HFFc6 (cell line): ENCODE measurements at regions not wholly inside any gene's neighbourhood (a gene's known extent, or its start where the extent isn't known, plus 50 kb on each side); places are given as distances from the start of the nearest gene placed in this dataset.
"Not testable (repeated sequence)": the region's sequence is repeated elsewhere in the genome, so short reads cannot be mapped to it uniquely, and the experiment has no call there.

ENCODE experiments used
- DNase-seq: peaks from one replicate; pipeline ENCODE4 v3.0.0-alpha.2; 2018
- H3K27ac Mint-ChIP-seq: 2 replicates; pipeline ENCODE4 v1.8.0; 2020; ENCODE audit warnings: mild to moderate bottlenecking, mixed read lengths
- H3K27me3 Mint-ChIP-seq: 2 replicates; pipeline ENCODE4 v1.8.0; 2021; ENCODE audit warnings: mild to moderate bottlenecking, moderate library complexity, mixed read lengths; ENCODE audit not compliant: insufficient read depth
- H3K36me3 Mint-ChIP-seq: 2 replicates; pipeline ENCODE4 v1.8.0; 2021; ENCODE audit warnings: low read depth, mixed read lengths
- H3K4me1 Mint-ChIP-seq: 2 replicates; pipeline ENCODE4 v1.8.0; 2020; ENCODE audit warnings: low read depth, mixed read lengths
- H3K4me3 Mint-ChIP-seq: 2 replicates; pipeline ENCODE4 v1.8.0; 2020; ENCODE audit warnings: mild to moderate bottlenecking, moderate library complexity, mixed read lengths
- H3K9me3 Mint-ChIP-seq: 2 replicates; pipeline ENCODE4 v1.8.0; 2020; ENCODE audit warnings: mild to moderate bottlenecking, mixed read lengths
- TF ChIP-seq, protein P1 (sequence below): fragments of 200-600 bp; sonication (generic); IDR thresholded peaks from 2 replicates; pipeline ENCODE4 v1.5.0; 2021; ENCODE audit warnings: antibody characterized with exemption, mild to moderate bottlenecking

DNA sequence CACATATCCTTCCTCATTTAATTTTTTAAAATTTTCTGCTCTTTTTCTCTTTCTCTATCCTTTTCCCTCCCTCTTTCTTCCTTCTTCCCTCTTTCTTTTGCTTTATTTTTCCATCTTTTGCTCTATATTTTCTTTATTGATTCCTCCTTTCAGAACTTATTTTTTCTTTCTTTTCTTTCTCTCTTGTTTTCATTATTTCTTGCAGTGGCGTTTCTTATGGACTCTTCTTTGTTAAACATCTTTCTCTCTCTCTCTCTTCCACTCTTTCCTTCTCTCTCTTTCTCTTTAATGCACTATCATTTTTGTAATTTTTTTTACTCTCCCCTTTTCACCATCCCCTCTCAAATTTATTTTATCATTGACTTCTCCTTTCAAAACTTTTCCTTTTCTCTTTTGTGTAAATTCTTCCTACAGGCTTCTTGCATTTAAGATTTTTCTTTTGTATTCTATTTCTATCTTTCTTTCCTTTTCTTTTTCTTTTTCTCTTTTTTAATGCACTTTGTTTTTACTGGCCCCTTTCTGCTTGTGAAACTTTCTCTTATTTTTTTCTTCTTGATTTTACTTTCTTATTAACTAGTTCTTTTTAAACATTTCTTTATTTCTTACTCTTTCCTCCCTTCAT lies 97.0 kb downstream of the RBMX2 start:
- Mint-ChIP-seq H3K4me1 (no peaks in the 10 kb centered on the region), H3K9me3 (no peaks in the 10 kb centered on the region), H3K36me3 (no peaks in the 10 kb centered on the region), H3K4me3 (no peak overlapping the region), H3K27me3 (peaks cover 2% of the 10 kb centered on the region; the same call in 1 of the 2 replicates), H3K27ac (no peak overlapping the region)
- DNase-seq = no peak
- TF ChIP-seq, protein P1, sequence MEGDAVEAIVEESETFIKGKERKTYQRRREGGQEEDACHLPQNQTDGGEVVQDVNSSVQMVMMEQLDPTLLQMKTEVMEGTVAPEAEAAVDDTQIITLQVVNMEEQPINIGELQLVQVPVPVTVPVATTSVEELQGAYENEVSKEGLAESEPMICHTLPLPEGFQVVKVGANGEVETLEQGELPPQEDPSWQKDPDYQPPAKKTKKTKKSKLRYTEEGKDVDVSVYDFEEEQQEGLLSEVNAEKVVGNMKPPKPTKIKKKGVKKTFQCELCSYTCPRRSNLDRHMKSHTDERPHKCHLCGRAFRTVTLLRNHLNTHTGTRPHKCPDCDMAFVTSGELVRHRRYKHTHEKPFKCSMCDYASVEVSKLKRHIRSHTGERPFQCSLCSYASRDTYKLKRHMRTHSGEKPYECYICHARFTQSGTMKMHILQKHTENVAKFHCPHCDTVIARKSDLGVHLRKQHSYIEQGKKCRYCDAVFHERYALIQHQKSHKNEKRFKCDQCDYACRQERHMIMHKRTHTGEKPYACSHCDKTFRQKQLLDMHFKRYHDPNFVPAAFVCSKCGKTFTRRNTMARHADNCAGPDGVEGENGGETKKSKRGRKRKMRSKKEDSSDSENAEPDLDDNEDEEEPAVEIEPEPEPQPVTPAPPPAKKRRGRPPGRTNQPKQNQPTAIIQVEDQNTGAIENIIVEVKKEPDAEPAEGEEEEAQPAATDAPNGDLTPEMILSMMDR = no peak

DNA sequence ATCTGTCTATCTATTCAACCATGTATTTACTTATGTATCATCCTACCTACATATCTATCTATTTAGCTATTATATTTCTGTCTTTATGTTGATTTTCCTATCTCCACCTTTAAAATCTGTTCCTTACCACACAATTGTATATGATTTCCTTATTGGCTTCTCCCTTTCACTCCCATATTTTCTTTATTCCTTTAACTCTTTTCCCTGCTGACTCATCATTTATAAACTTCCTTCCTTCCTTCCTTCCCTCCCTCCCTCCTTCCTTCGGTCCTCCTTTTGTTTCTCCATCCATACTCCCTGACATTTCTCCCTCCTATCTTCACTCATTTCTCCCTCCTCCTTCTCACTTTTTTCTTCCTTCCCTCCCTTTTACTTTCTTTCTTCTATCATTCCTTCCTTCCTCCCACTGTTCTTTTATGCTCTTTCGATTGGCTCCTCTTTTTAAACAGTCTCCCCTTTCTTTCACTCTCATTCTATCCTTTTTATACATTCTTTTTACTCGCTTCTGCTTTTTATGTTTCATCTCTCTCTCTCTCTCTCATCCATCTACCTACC lies 100.3 kb downstream of the RBMX2 start:
- TF ChIP-seq, protein P1 = no peak
- H3K4me1 Mint-ChIP-seq = no peaks in the 10 kb centered on the region
- H3K9me3 Mint-ChIP-seq = no peaks in the 10 kb centered on the region
- no peaks in the 10 kb centered on the region for H3K36me3 Mint-ChIP-seq
- no peak for DNase-seq
- H3K27ac Mint-ChIP-seq = no peak overlapping the region
- H3K27me3 Mint-ChIP-seq = peaks cover 7% of the 10 kb centered on the region
- no peak overlapping the region for H3K4me3 Mint-ChIP-seq

DNA sequence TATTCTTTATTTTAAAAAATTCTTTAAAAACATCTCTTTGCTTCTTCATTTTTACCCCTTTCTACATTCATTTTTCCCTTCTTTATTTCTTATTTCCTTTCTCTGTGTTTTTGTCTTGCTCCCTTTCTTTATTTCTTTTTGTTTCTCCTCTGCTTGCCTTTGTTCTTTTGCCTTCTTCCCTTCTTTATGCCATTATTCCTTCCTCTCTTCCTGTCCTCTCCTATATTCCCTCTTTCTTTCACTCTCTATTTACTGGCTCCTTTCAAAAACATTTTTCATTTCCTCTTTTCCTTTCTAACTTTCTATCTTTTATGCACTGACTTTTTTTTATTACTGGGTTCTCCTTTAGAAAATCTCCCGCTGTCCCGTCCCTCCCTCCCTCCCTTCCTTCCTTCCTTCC lies 102.2 kb downstream of the RBMX2 start:
- TF ChIP-seq, protein P1 = no peak
- Mint-ChIP-seq H3K4me3 (no peak overlapping the region), H3K36me3 (no peaks in the 10 kb centered on the region), H3K27ac (no peak overlapping the region), H3K9me3 (no peaks in the 10 kb centered on the region), H3K27me3 (peaks cover 5% of the 10 kb centered on the region), H3K4me1 (no peaks in the 10 kb centered on the region)
- no peak for DNase-seq

- Mint-ChIP-seq H3K36me3 (no peaks in the 10 kb centered on the region), H3K4me1 (no peaks in the 10 kb centered on the region), H3K4me3 (no peak overlapping the region), H3K27ac (no peak overlapping the region), H3K9me3 (no peaks in the 10 kb centered on the region), H3K27me3 (peaks cover 5% of the 10 kb centered on the region)
- DNase-seq = no peak
- TF ChIP-seq, protein P1 = no peak
These were observed 105.2 kb downstream of the RBMX2 start for GRCh38 chrX:130507015-130507414.

DNA sequence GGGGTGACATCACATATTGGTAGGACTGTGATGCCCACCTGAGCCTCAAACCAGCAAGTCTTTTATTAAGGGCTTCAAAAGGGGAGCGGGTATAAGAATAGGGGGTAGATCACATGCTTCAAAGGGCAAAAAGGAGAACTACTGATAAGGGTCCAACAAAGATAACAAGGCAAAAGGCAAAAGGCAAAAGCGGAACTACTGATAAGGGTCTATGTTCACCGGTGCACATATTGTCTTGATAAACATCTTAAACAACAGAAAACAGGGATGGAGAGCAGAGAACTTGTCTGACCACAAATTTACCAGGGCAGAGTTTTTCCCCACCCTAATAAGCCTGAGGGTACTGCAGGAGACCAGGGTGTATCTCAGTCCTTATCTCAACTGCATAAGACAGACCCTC lies 110.7 kb downstream of the RBMX2 start:
- not testable (repeated sequence) for H3K27me3 Mint-ChIP-seq, H3K4me3 Mint-ChIP-seq, H3K36me3 Mint-ChIP-seq, H3K4me1 Mint-ChIP-seq, DNase-seq, H3K9me3 Mint-ChIP-seq, H3K27ac Mint-ChIP-seq

- no peak for DNase-seq
- Mint-ChIP-seq H3K36me3 (no peaks in the 10 kb centered on the region), H3K4me3 (no peak overlapping the region), H3K27me3 (no peaks in the 10 kb centered on the region), H3K4me1 (no peaks in the 10 kb centered on the region), H3K9me3 (no peaks in the 10 kb centered on the region), H3K27ac (no peak overlapping the region)
- TF ChIP-seq, protein P1 = no peak
These were observed 114.3 kb downstream of the RBMX2 start for GRCh38 chrX:130516123-130516522.
